Endothelial cell of umbilical vein (primary cell): ENCODE measurements at regions not wholly inside any gene's neighbourhood (a gene's known extent, or its start where the extent isn't known, plus 50 kb on each side); places are given as distances from the start of the nearest gene placed in this dataset.

ENCODE experiments used
- EZH2 ChIP-seq: IDR thresholded peaks from 2 replicates; pipeline ENCODE4 v1.6.1; 2012; ENCODE audit warnings: borderline replicate concordance, low read depth, mild to moderate bottlenecking, moderate library complexity, low read length, inconsistent platforms; ENCODE audit not compliant: severe bottlenecking
- GATA2 ChIP-seq: IDR thresholded peaks from 2 replicates; pipeline ENCODE4 v1.7.0; 2011; ENCODE audit warnings: low read depth, mild to moderate bottlenecking, moderate library complexity, mixed read lengths, low read length; ENCODE audit not compliant: insufficient read length, insufficient read depth
- JUN ChIP-seq: IDR thresholded peaks from 2 replicates; pipeline ENCODE4 v1.6.1; 2011; ENCODE audit warnings: borderline replicate concordance, low read depth; ENCODE audit not compliant: insufficient read length, insufficient read depth
- MAX ChIP-seq: IDR thresholded peaks from 2 replicates; pipeline ENCODE4 v1.6.1; 2011; ENCODE audit not compliant: insufficient read depth, insufficient read length
- MYC ChIP-seq: IDR thresholded peaks from one replicate; pipeline ENCODE4 v1.6.1; 2011; ENCODE audit warnings: mild to moderate bottlenecking, low read depth, low read length
- POLR2A ChIP-seq: IDR thresholded peaks from 2 replicates; pipeline ENCODE4 v1.6.1; 2012; ENCODE audit warnings: low read depth, mild to moderate bottlenecking, control low read depth, low read length
- POLR2AphosphoS5 ChIP-seq: IDR thresholded peaks from 2 replicates; pipeline ENCODE4 v1.6.1; 2012; ENCODE audit warnings: low read depth, mild to moderate bottlenecking, control low read depth, low read length, moderate library complexity; ENCODE audit not compliant: insufficient read depth
- TF ChIP-seq, protein P1 (sequence below), 2 donors: IDR thresholded peaks; 1 replicate in 1 of 2; 2 replicates in 1 of 2; pipeline ENCODE4 v1.5.1; 2011; ENCODE audit warnings: low read length in 2 of 2, mild to moderate bottlenecking in 2 of 2, moderate library complexity in 2 of 2, control low read depth in 1 of 2, inconsistent platforms in 1 of 2, low read depth in 1 of 2; ENCODE audit not compliant: insufficient read depth in 1 of 2; ENCODE audit errors: extremely low read depth in 1 of 2

- TF ChIP-seq, protein P1, sequence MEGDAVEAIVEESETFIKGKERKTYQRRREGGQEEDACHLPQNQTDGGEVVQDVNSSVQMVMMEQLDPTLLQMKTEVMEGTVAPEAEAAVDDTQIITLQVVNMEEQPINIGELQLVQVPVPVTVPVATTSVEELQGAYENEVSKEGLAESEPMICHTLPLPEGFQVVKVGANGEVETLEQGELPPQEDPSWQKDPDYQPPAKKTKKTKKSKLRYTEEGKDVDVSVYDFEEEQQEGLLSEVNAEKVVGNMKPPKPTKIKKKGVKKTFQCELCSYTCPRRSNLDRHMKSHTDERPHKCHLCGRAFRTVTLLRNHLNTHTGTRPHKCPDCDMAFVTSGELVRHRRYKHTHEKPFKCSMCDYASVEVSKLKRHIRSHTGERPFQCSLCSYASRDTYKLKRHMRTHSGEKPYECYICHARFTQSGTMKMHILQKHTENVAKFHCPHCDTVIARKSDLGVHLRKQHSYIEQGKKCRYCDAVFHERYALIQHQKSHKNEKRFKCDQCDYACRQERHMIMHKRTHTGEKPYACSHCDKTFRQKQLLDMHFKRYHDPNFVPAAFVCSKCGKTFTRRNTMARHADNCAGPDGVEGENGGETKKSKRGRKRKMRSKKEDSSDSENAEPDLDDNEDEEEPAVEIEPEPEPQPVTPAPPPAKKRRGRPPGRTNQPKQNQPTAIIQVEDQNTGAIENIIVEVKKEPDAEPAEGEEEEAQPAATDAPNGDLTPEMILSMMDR (IDR thresholded peaks at IDR 0.05; ENCODE audit: extremely low read depth in 1 of 2, insufficient read depth in 1 of 2, low read depth in 1 of 2, low read length in 2 of 2), result no peak
- no peak for TF ChIP-seq POLR2A
- TF ChIP-seq JUN, result no peak
- no peak for TF ChIP-seq MYC
- TF ChIP-seq EZH2, result no peak
- TF ChIP-seq POLR2AphosphoS5, result no peak
- no peak for TF ChIP-seq MAX
- no peak for TF ChIP-seq GATA2
Observed at GRCh38 chr14:29236401-29236800, 469.8 kb downstream of the FOXG1 start.
